Stimulated activated CD8-positive, alpha-beta memory T cell treated with anti-CD3 and anti-CD28 coated beads, Interleukin-7, amount 100 ng/mL, for 48 hours (primary cell): ENCODE measurements at regions not wholly inside any gene's neighbourhood (a gene's known extent, or its start where the extent isn't known, plus 50 kb on each side); places are given as distances from the start of the nearest gene placed in this dataset.

Experiments
- DNase-seq, 2 donors: peaks; one replicate each; pipeline ENCODE4 v3.0.0-alpha.2; 2020; ENCODE audit warnings: low read depth in 1 of 2; ENCODE audit errors: extremely low read depth in 1 of 2

- no peak for DNase-seq
These were observed 135.8 kb upstream of the CITED2 start for GRCh38 chr6:139510040-139510790.

- DNase-seq, result no peak
These were observed 134.7 kb upstream of the CITED2 start for GRCh38 chr6:139509167-139509566.

GRCh38 chr6:139508576-139508975, 134.1 kb upstream of the CITED2 start:
- no peak for DNase-seq

GRCh38 chr6:139508023-139508422, 133.6 kb upstream of the CITED2 start:
- no peak for DNase-seq

GRCh38 chr6:139500977-139501376, 126.5 kb upstream of the CITED2 start:
- DNase-seq, result no peak

GRCh38 chr6:139498715-139499114, 124.3 kb upstream of the CITED2 start:
- DNase-seq, result no peak

- DNase-seq, result no peak
These were observed 123.0 kb upstream of the CITED2 start for GRCh38 chr6:139497345-139497961.

- DNase-seq, result no peak
These were observed 122.4 kb upstream of the CITED2 start for GRCh38 chr6:139496654-139497344.

- DNase-seq, result no peak
These were observed 120.0 kb upstream of the CITED2 start for GRCh38 chr6:139494376-139494990.

GRCh38 chr6:139490482-139490881, 116.0 kb upstream of the CITED2 start:
- DNase-seq, result no peak

GRCh38 chr6:139486476-139486799, 112.0 kb upstream of the CITED2 start:
- no peak for DNase-seq

- no peak for DNase-seq
These were observed 111.5 kb upstream of the CITED2 start for GRCh38 chr6:139485742-139486475.

GRCh38 chr6:139485185-139485584, 110.7 kb upstream of the CITED2 start:
- DNase-seq, result no peak

- DNase-seq, result no peak
These were observed 108.6 kb upstream of the CITED2 start for GRCh38 chr6:139483079-139483478.

GRCh38 chr6:139482287-139482686, 107.8 kb upstream of the CITED2 start:
- no peak for DNase-seq

- DNase-seq, result no peak
These were observed 106.1 kb upstream of the CITED2 start for GRCh38 chr6:139480356-139481165.

- no peak for DNase-seq
These were observed 105.2 kb upstream of the CITED2 start for GRCh38 chr6:139479433-139480222.

GRCh38 chr6:139475646-139476045, 101.2 kb upstream of the CITED2 start:
- DNase-seq, result no peak

GRCh38 chr6:139475241-139475640, 100.8 kb upstream of the CITED2 start:
- DNase-seq, result no peak
